Activated T-helper 1 cell treated with anti-CD3 and anti-CD28 coated beads, Interleukin-12 subunit alpha, Interleukin-12 subunit beta, Interleukin-2, Interleukin-4 antibody, amounts not matched to agents 30 ng/mL and 10 ng/mL and 1 ng/mL, durations not matched to agents 14 hours and 24 hours and 36 hours (primary cell): ENCODE measurements at regions not wholly inside any gene's neighbourhood (a gene's known extent, or its start where the extent isn't known, plus 50 kb on each side); places are given as distances from the start of the nearest gene placed in this dataset.

Source experiments
- DNase-seq: peaks from one replicate; pipeline ENCODE4 v3.0.0; 2021; ENCODE audit warnings: low spot score
- H3K27ac Mint-ChIP-seq: one replicate; pipeline ENCODE4 v1.8.0; 2021; ENCODE audit warnings: mild to moderate bottlenecking, mixed read lengths
- H3K27me3 Mint-ChIP-seq: one replicate; pipeline ENCODE4 v1.8.0; 2022; ENCODE audit warnings: mild to moderate bottlenecking, moderate library complexity, mixed read lengths; ENCODE audit not compliant: insufficient read depth
- H3K36me3 Mint-ChIP-seq: one replicate; pipeline ENCODE4 v1.8.0; 2021; ENCODE audit warnings: low read depth, mixed read lengths
- H3K4me1 Mint-ChIP-seq: one replicate; pipeline ENCODE4 v1.8.0; 2021; ENCODE audit warnings: low read depth, mixed read lengths
- H3K4me3 Mint-ChIP-seq: one replicate; pipeline ENCODE4 v1.8.0; 2021; ENCODE audit warnings: mild to moderate bottlenecking, moderate library complexity, mixed read lengths
- H3K9me3 Mint-ChIP-seq: one replicate; pipeline ENCODE4 v1.8.0; 2021; ENCODE audit warnings: mixed read lengths
- intact Hi-C: fragments of 100-400 bp; cut with micrococcal nuclease; formaldehyde crosslinking; loops from one replicate; pipeline ENCODE4 v1.15.1; 2024

DNA sequence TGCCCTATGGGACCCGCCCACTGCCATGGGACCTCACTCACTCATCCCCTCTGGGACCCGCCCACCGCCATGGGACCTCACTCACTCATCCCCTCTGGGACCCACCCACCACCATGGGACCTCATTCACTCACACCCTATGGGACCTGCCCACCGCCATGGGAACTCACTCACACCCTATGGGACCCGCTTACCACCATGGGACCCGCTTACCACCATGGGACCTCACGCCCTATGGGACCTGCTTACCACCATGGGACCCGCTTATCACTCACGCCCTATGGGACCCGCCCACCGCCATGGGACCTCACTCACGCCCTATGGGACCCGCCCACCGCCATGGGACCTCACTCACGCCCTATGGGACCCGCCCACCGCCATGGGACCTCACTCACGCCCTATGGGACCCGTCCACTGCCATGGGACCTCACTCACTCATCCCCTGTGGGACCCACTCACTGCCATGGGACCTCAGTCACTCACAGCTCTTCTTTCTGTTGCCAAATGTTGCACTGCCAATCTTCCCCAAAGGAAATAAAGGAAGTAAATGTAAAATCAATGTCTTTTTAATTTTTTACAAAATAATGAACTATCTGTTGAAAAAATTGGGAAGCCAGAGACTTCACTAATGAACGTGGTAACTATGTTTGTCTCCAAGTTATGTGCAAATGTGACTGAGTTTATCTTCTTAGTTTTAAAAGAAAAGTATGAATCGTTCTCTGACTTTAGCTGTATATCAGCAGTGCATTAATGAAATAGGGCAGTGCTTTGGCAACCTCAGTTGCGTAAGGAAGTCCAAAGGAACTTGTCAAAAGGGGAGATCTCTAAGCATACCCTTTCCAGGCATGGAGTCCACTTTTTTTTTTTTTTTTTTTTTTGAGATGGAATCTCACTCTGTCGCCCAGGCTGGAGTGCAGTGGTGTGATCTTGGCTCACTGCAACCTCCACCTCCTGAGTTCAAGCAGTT, 101.5 kb upstream of the MGAT5 start:
- Mint-ChIP-seq H3K36me3 (peaks cover 3% of the 10 kb centered on the region), H3K27me3 (no peaks in the 10 kb centered on the region), H3K4me3 (no peak overlapping the region), H3K4me1 (no peaks in the 10 kb centered on the region), H3K9me3 (no peaks in the 10 kb centered on the region), H3K27ac (no peak overlapping the region)
- DNase-seq = no peak
- intact Hi-C loops = no loop called here

DNA sequence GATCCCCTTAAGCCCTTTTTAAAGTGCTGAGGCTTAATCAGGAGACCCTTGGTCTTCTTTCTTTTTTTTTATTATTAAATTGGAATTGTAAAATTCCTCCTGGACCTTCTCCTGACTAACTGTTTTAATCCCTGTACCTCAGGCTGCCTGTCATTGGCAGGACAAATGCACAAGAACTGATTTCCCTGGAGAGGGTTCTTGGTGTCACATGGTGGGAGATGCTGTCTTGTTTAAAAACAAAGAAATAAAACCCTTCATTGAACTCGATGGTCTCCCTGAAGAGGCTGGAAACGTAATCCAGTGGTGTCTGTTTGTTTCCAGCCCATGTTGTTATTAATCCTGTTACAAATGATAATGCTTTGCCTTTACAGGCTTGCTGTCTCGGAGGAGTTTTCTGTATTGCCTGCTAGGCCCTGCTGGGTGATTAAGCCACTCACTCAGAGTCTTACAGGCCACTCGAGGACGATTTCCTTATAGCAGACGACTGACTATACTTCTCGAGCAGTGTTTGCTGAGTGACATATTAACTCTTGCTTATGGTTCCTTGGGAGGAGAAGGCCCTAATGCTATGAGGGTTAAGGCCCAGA, 100.5 kb upstream of the MGAT5 start:
- intact Hi-C loops = no loop called here
- H3K4me1 Mint-ChIP-seq = no peaks in the 10 kb centered on the region
- no peak overlapping the region for H3K4me3 Mint-ChIP-seq
- peaks cover 3% of the 10 kb centered on the region for H3K36me3 Mint-ChIP-seq
- no peaks in the 10 kb centered on the region for H3K9me3 Mint-ChIP-seq
- H3K27me3 Mint-ChIP-seq = no peaks in the 10 kb centered on the region
- no peak overlapping the region for H3K27ac Mint-ChIP-seq
- DNase-seq = no peak

DNA sequence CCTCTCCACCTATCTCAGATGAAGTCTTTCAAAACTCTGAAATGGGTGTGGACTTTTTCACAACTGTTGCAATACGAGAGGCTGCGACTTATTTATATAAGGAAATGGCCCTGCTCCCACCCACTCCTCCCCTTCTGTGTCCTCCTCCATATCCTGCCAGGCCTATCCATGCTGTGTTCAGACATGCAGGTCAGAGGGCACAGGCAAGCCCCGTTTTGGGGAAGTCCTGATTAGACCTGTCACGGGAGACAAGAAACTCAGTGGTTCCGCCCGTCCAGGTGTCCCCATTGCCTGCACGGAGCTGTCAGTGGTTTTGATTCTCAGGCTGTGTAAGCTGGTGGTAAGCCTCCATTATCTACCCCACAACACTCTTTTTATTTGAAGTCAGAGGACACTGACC, 99.6 kb upstream of the MGAT5 start:
- H3K36me3 Mint-ChIP-seq = peaks cover 3% of the 10 kb centered on the region
- H3K4me1 Mint-ChIP-seq = no peaks in the 10 kb centered on the region
- intact Hi-C loops = no loop called here
- DNase-seq = no peak
- H3K4me3 Mint-ChIP-seq = no peak overlapping the region
- no peak overlapping the region for H3K27ac Mint-ChIP-seq
- no peaks in the 10 kb centered on the region for H3K27me3 Mint-ChIP-seq
- H3K9me3 Mint-ChIP-seq = no peaks in the 10 kb centered on the region

DNA sequence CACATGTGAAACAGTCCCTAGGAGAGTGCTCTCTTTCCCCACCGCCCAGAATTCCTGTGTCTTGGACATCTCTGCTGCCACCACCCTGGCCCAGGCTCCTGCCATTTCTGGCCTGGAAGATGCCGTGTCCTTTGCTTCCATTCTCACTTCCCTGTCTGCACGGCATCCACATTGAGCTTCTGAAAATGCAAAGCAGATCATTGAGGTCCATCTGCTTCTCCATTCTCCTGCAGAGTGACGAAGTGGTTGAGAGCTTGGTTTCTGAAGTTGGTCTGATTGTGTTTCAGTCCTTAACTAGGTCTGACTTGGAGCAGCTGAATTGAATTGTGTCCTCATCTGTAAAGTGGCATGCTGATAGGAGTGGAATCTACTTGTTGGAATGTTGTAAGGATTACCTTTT, 98.7 kb upstream of the MGAT5 start:
- Mint-ChIP-seq H3K4me3 (no peak overlapping the region), H3K27ac (no peak overlapping the region), H3K9me3 (no peaks in the 10 kb centered on the region), H3K36me3 (peaks cover 3% of the 10 kb centered on the region), H3K4me1 (no peaks in the 10 kb centered on the region), H3K27me3 (no peaks in the 10 kb centered on the region)
- intact Hi-C loops = no loop called here
- no peak for DNase-seq

DNA sequence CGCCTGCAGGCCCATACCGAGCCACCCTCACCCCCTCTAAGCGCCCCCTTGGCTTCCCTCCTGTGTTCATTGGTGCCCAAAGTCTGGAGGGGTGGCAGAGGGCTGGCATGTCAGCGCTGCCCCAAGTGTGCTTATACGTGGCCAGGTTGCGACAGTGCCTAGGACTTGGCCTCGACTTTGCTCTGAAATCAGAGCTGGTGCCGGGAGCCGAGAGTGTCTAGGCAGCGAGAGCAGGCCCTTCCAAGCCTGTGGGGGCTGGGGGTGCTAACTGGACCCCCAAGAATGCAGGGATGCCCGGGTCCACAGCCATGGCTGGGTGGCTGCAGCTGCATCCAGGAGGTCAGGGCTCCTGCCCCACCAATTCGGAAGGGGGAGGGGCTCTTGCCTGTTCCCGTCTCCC, 95.6 kb upstream of the MGAT5 start:
- no peak overlapping the region for H3K27ac Mint-ChIP-seq
- peaks cover 16% of the 10 kb centered on the region for H3K4me1 Mint-ChIP-seq
- H3K4me3 Mint-ChIP-seq = no peak overlapping the region
- no peaks in the 10 kb centered on the region for H3K36me3 Mint-ChIP-seq
- no peaks in the 10 kb centered on the region for H3K9me3 Mint-ChIP-seq
- DNase-seq = no peak
- intact Hi-C loops = no loop called here
- H3K27me3 Mint-ChIP-seq = no peaks in the 10 kb centered on the region

DNA sequence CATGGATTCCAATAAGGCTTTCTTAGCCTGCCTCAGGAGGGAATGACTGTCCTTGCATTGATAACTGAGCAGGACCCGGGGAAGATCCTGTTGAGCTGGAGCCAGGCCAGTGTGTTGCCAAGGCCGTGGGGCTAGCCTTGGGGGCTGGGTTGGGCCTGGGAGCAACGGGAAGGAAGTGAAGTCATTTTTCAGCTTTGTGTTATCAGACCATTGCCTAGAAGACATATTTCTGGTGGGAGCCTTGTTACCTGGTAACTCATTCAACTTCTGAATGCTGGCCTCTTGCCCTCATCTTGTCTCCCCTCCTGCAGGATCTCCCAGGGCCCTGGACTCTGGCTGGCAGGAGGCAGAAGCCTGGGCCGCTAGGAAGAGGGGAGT, 92.7 kb upstream of the MGAT5 start:
- no peaks in the 10 kb centered on the region for H3K9me3 Mint-ChIP-seq
- intact Hi-C loops = no loop called here
- H3K4me3 Mint-ChIP-seq = no peak overlapping the region
- H3K36me3 Mint-ChIP-seq = no peaks in the 10 kb centered on the region
- H3K4me1 Mint-ChIP-seq = peaks cover 16% of the 10 kb centered on the region
- DNase-seq = no peak
- no peaks in the 10 kb centered on the region for H3K27me3 Mint-ChIP-seq
- H3K27ac Mint-ChIP-seq = no peak overlapping the region

DNA sequence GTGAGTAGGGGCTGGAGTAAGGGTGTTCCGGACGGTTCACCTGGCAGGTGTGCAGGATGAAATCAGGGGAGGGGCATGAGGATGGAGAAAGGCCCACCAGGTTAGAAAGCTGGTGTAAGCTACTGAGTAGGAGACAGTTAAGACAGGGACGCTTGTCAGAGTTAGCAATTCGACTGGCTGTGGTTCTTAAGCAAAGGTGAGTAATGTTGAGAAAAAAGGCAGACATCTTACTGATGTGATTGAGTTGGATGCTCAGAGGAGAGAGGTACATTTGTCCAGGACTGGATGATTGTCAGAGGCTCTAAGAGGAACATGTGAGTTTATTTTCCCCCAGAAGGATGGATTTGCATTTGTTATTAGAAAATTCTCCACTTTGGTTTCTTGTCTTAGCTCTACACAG, 90.5 kb upstream of the MGAT5 start:
- intact Hi-C loops = no loop called here
- Mint-ChIP-seq H3K9me3 (no peaks in the 10 kb centered on the region), H3K4me1 (peaks cover 16% of the 10 kb centered on the region), H3K36me3 (peaks cover 2% of the 10 kb centered on the region), H3K27ac (no peak overlapping the region), H3K4me3 (no peak overlapping the region), H3K27me3 (no peaks in the 10 kb centered on the region)
- no peak for DNase-seq

DNA sequence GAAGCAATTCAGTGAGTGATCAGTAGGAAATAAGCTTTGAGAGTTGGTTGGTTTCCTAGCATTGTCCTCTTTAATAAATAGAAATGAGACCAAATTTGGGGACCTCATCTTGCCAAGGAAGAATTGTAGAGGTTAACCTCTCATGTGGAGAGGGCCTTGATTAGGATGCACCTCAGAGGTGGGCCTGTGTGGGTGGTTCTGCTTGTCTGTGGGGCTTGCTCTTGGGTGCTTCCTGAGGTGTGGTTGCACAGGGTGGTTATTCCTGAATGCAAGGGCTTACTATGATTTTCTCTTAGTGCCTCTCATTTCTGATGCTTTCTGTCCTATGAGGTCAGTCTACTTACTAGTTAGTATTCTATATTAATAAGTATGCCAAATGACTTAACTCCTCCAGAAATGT, 89.6 kb upstream of the MGAT5 start:
- H3K4me1 Mint-ChIP-seq = peaks cover 16% of the 10 kb centered on the region
- H3K36me3 Mint-ChIP-seq = peaks cover 2% of the 10 kb centered on the region
- DNase-seq = no peak
- H3K9me3 Mint-ChIP-seq = no peaks in the 10 kb centered on the region
- no peaks in the 10 kb centered on the region for H3K27me3 Mint-ChIP-seq
- H3K27ac Mint-ChIP-seq = no peak overlapping the region
- H3K4me3 Mint-ChIP-seq = no peak overlapping the region
- intact Hi-C loops = no loop called here

DNA sequence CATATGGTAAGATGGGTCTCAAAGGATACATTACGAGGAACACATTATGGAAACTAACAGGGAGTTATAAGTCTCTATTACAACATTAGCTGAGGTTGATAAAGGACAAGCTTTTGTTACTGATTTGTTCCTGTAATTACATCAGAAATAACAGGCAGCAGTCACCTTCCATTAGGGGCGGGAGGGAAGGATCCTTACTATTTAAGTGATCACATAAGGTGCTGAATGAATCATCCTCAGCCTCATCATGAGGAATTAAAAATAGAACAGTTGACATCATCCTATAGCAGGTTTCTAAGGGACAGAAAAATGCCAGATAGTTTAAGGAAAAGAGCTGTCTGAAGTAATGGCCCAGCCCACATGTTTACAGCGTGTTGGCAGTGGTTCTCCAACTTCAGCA, 86.9 kb upstream of the MGAT5 start:
- Mint-ChIP-seq H3K27me3 (no peaks in the 10 kb centered on the region), H3K9me3 (no peaks in the 10 kb centered on the region), H3K4me1 (peaks cover 12% of the 10 kb centered on the region), H3K36me3 (peaks cover 4% of the 10 kb centered on the region), H3K27ac (no peak overlapping the region), H3K4me3 (no peak overlapping the region)
- intact Hi-C loops = no loop called here
- DNase-seq = no peak

DNA sequence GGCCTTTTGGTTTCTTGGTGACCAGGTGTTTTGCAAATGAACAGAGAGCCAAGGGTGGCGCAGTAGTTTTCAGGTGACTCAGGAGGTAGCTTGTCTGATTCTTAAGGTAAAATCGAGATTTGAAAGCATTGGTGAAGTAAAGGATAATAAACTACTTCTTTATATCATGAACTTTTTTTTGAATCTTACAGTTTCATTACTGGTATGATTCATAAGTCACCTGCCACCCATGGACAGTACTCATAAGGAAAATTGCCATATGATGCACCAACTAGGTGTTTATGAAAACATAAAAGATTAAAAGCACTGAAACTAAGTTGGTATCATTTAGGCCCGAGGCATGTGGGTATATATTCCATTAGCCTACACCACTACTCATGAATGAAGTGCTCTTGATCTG, 84.1 kb upstream of the MGAT5 start:
- no peak for DNase-seq
- H3K4me1 Mint-ChIP-seq = peaks cover 17% of the 10 kb centered on the region

DNA sequence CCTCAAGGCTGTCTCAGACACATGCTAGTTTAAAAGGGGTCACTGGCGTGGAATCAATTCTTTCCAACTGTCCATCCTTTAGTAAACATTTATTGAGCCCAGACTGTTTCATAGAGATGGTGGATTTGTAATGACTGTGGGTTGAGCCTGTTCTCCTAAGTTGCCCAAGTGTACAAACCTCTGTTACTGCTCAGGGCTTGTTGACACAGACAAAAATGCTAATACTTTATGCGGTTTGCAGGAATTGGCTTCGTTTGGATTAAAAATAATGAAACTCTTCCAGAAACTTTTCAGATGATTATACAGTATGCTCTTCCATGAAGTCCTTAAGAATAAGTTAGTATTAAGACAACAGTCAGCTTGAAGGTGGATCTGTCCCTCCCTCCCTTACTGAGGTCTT, 83.6 kb upstream of the MGAT5 start:
- H3K4me3 Mint-ChIP-seq = no peak overlapping the region
- no peak for DNase-seq
- H3K9me3 Mint-ChIP-seq = no peaks in the 10 kb centered on the region
- no peak overlapping the region for H3K27ac Mint-ChIP-seq
- intact Hi-C loops = loop anchor here (1.0 to 2.0 kb wide), 6 partner anchors 33 to 120 kb away; no protein-coding TSS in a partner anchor
- no peaks in the 10 kb centered on the region for H3K27me3 Mint-ChIP-seq
- peaks cover 6% of the 10 kb centered on the region for H3K36me3 Mint-ChIP-seq
- H3K4me1 Mint-ChIP-seq = peaks cover 17% of the 10 kb centered on the region

More for the DNA sequence above, 84.1 kb upstream of the MGAT5 start:
- Mint-ChIP-seq H3K27me3 (no peaks in the 10 kb centered on the region), H3K4me3 (no peak overlapping the region), H3K36me3 (peaks cover 4% of the 10 kb centered on the region), H3K27ac (peak overlapping the region; percentile 47), H3K9me3 (no peaks in the 10 kb centered on the region)
- intact Hi-C loops = loop anchor here (1.0 to 2.0 kb wide), 6 partner anchors 32 to 121 kb away; no protein-coding TSS in a partner anchor

DNA sequence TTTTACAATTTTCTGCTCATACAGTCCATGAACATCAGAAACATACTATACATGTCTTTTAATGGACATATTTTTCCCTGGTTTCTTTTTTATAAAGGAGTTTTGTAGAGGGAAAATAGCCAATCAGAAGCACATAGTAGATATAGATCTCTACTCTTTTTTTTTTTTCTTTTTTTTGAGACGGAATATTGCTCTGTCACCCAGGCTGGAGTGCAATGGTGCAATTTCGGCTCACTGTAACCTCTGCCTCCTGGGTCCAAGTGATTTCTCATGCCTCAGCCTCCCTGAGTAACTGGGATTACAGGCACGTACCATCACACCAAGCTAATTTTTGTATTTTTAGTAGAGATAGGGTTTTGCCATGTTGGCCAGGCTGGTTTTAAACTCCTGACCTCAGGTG, 83.2 kb upstream of the MGAT5 start:
- Mint-ChIP-seq H3K27me3 (no peaks in the 10 kb centered on the region), H3K4me3 (no peak overlapping the region), H3K4me1 (peaks cover 17% of the 10 kb centered on the region), H3K27ac (no peak overlapping the region), H3K36me3 (peaks cover 6% of the 10 kb centered on the region), H3K9me3 (no peaks in the 10 kb centered on the region)
- DNase-seq = no peak
- intact Hi-C loops = loop anchor here (1.0 to 2.0 kb wide), 6 partner anchors 33 to 120 kb away; no protein-coding TSS in a partner anchor

DNA sequence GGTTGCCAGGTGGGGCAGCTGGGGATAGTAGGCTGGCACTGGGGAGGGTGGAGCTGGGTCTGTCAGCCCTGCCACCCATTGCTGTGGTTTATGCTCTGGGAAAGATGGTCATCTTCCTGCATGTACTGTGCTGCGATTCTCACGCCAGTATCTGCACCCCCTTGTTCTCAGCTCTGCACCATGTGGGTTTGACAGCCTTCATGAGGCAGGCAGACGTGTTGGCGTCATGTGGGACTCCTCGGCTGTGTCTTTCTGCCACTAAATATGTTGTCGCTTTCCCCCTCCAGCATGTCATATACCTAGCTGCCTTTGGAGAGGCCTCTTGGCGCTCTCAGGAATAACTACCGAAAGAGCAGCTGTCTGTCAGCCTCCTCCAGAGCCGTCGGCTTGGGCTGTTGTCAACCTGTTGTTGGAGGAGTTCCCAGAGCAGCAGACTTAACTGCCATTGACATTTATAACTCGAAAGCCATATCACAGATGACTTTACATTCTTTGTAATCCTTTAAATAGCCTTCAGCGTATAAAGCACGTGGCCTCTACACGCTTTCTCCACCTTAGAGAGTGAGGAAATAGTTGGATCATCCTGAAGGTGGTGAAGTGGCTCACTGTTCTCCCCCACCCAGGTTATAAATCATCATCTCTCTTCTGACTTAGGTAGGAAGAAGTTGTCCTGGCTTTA, 80.4 kb upstream of the MGAT5 start:
- Mint-ChIP-seq H3K36me3 (peaks cover 5% of the 10 kb centered on the region), H3K27me3 (no peaks in the 10 kb centered on the region), H3K4me1 (peaks cover 25% of the 10 kb centered on the region), H3K9me3 (no peaks in the 10 kb centered on the region), H3K27ac (no peak overlapping the region), H3K4me3 (no peak overlapping the region)
- no peak for DNase-seq
- intact Hi-C loops = no loop called here
